Epithelial cell of prostate (primary cell): ENCODE measurements at regions not wholly inside any gene's neighbourhood (a gene's known extent, or its start where the extent isn't known, plus 50 kb on each side); places are given as distances from the start of the nearest gene placed in this dataset.
"Not testable (repeated sequence)": the region's sequence is repeated elsewhere in the genome, so short reads cannot be mapped to it uniquely, and the experiment has no call there.

Experiments used
- DNase-seq: peaks from one replicate; pipeline ENCODE4 v3.0.0-alpha.2; 2011; ENCODE audit warnings: low read depth, low spot score
- H3K27ac ChIP-seq: fragments of 450-650 bp; 2 replicates; pipeline ENCODE4 v1.5.1; 2017; ENCODE audit warnings: mild to moderate bottlenecking

DNA sequence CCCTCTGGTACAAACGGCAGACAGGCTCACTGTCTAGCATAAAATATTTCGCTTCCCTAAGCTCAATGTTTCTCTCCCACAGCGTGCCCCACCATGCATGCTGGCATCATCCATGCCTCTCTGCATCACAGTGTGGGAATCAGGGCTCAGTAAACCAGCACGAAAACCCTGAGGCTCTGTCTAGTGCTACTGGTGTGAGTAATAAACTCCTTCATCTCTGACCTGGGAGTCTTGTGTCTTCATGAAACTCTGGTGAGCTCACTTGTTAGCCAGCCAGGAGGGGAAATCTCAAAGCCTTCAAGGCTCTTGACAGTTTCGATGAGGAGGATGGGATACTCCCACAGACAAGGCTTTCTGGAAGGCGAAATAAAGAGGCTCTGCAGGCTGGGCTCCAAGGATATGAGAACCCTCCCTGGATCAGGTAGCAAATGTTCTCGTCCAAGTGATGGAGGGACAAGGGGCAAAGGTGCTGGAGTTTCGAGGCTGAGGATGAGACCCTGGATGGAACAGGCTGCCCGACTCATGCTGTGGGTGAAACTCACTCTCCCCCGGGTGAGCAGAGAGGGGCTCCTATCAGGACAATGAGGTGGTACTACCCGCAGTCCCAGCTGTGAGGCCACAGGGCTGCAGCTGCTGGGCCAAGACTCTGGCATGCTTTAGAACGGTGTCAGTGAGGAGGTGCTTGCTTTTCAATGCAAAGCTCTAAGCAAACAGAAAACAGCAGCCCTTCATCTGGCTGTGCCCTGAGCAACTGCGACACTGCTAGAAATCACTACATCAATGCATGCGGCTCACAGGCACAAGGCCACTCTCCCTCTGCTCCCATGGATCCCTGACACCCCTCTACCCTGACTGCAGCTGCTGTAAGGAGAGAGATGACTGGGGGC is 69.3 kb downstream of the SHANK2 start:
- H3K27ac ChIP-seq: no peak overlapping the region
- DNase-seq: no peak

DNA sequence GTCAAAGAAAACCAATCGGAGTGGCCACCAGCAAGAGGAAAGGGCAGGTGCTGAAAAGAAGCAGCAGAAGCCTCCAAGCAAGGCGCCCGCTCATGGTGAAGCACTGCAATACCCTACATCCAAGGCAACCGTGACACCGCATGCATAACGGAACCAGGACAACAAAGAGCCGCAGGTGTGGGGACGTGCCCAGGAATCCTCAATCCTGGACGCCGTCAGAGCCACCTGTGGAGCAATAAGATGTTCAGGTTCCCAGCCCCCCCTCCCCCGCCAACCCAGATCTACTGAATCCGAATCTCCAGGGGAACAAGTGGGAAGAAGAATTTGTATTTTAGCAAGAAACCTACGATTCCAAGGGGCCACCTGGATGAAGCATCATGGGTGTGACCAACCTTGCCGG is 70.8 kb downstream of the SHANK2 start:
- no peak for DNase-seq
- H3K27ac ChIP-seq: no peak overlapping the region

DNA sequence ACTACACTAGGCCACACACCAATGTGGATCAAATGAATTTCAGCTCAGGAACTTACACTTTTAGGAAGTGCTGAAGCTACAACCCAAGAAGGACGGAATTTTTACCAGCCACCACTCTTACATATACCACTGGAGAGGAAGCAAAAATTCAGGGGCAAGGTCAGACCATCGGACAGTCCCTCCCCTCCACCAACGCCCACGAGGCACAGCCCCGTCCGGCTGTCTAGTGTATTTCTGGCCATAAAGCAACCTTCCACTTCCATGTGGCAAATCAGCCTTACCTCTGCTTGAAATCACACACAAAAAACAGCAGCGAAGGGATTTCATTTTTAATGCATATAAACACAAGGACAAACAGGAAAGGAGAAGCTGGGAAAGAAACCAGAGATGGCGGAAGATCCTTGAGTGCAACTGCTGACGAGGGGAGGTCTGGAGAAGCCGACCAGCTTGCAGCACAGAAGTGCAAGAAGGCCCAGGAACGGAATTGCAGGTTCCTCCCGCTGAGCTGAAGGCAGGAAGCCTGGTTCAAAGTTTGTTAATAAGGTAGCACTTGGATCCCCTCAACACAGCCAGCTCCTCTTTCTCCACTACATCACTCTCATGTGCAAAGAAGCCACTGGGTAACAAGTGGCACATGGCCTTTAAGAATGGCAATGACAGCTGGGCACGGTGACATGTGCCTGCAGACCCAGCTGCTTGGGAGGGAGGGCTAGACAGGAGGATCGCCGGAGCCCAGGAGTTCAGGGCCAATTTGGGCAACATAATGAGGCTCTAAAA is 71.5 kb downstream of the SHANK2 start:
- DNase-seq: no peak
- H3K27ac ChIP-seq: no peak overlapping the region

DNA sequence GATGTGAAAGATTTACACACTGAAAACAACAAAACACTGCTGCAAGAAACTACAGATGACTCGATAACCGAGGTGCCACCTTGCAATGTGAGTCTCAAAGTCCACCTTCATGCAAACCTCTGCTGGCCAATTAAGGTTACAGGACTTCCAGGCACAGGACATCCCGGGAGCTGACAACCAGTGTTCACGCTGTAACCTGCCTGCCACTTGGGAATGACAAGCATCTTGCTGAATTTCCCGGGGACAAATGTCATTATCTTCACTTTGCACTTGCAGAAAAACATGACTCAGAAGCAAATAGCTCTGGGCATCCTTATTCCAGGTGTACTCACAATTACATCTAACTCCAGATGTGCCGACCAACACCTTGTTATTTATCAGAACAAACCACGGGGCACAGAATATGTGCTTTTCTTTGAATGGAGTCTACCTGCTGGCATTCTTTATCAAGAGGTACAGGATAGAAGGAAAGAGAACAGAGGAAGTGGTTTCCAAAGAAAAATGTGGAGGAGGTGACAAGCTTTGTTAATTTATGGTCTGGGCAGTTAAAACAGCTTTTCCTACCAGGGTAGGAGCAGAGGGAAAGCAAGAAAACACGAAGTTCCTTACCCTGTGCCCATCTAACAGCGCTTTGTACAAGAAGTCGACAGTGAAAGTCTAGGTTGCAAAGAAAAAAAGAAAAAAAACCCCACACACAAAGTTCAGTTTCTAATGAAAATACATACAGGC is 72.3 kb downstream of the SHANK2 start:
- no peak overlapping the region for H3K27ac ChIP-seq
- DNase-seq: no peak

DNA sequence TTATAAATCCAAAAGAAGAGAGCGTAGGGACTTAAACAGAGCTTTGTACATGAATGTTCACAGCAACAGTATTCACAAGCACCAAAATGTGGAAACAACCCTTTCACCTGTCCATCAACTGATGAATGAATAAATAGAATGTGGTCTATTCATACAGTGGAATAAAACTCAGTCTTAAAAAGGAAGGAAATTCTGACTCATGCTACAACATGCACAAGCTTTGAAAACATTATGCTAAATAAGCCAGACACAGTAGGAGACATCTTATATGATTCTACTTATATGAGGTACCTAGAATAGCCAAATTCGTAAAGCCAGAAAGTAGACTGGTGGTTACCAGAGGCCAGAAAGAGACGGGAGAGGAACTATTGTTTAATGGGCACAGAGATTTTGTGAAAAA is 74.3 kb downstream of the SHANK2 start:
- DNase-seq: no peak
- no peak overlapping the region for H3K27ac ChIP-seq

DNA sequence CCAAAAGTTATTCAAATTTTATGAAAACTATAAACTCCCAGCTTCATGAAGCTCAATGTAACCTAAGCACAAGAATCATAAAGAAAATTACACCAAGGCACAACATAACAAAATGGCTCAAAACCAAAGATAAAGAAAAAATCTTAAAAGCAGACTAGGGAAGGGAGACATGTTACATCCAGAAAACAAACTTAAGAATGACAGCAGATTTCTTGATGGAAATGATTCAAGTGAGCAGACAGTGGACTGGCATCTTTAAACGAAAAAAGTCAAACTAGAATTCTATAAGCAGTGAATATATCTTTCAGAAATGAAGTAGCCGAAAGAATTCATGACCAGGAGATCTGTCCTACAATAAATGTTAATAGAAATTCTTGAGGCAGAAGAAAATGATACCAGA is 75.6 kb downstream of the SHANK2 start:
- no peak overlapping the region for H3K27ac ChIP-seq
- DNase-seq: no peak

DNA sequence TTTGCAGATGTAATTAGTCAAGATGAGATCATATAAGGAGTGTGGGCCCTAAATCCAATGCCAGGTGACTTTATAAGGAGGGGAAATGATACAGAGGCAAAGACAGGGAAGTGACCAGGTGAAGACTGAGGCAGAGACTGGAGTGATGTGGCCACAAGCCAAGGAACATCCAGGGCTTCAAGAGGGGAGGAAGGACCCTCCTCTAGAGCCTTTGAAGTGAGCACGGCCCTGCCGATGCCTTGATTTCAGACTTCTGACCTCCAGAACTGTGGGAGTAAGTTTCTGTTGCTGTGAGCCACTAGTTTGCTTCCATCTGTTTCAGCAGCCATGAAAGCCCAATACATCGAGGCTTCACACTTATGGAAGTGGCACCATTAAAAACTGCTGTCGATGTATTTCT is 78.7 kb downstream of the SHANK2 start:
- H3K27ac ChIP-seq: no peak overlapping the region
- no peak for DNase-seq

DNA sequence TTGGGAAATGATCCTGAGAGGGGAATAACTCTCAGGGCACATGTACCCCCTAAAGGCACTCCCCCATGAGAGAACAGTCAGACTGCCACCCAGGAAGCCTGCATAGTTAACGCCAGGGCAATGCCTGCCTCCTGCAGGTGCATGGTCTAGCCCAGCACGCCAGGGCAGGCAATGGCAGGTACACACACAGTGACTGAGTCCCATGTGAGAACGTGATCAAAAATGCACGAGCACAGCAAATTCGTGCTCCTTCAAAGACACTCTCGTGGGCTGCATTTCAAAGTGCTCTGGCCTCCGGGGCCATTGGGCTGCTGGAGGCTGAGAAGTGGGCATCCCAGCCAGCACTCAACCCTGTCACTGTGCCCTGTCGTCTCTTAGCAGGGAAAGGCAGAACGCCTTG is 79.7 kb downstream of the SHANK2 start:
- DNase-seq: no peak
- H3K27ac ChIP-seq: no peak overlapping the region

DNA sequence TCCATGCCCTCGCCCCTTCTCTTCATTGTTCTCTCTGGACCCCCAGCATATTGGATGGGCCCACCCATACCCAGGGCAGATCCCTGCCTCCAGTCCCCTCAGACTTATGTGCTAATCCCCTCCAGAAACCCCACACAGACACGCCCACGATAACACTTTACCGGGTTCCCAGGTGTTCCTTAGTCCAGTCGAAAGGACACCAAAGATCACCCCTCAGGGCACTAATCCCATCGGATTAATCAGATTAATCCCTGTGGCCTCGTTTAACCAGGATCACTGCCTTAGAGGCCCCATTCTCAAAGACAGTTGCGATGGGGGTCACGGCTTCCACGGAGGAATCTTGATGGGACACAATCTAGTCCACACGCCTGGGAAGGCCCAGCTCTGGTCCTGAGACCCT is 80.8 kb downstream of the SHANK2 start:
- no peak for DNase-seq
- H3K27ac ChIP-seq: no peak overlapping the region

DNA sequence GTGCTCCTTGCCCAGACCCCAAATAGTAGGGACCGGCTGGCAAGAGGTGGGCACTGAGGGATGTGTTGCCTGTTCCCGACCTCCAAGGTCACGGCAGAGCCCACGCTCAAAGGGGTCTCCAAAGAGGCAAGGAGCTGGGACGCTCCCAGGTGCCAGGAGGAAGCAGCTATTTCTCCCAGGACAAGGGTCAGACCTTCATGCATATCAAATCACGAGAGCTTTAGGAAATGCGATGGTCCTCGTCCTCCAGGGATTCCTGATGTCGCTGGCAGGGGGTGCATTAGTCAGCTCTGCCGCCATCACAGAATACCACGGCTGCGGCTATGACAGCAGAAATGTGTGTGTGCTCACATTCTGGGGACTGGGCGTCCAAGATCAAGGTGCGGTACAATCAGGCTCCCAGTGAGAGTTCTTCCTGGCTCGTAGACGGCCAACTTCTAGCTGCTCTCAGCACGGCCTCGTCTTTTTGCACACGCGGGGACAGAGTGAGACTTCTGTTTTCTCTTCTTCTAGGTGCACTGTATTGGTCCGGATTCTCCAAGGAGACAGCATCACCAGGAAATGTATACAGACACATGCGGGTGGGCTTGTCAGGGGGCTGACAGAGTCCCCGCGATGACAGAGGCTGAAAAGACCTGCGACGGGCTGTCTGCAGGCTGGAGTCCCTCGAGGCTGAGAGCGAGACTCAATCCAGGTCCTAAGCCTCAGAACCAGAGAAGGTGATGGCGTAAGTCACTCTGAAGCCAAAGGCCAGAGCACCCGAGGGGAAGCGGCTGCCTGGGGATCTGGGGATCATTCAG is 81.6 kb downstream of the SHANK2 start:
- no peak overlapping the region for H3K27ac ChIP-seq
- DNase-seq: no peak

DNA sequence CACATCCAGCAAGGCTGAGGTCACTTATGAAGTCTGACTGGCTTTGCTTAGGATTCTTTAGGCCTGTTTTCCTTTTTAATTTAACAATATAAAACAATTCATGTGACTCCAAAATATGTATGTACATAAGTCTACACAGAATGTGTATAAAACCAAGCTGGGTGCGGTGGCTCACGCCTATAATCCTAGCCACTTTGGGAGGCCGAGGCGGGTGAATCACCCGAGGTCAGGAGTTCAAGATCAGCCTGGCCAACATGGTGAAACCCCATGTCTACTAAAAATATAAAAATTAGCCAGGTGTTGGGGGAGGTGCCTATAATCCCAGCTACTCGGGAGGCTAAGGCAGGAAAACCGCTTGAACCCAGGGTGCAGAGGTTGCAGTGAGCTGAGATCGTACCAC is 83.1 kb downstream of the SHANK2 start:
- H3K27ac ChIP-seq: no peak overlapping the region
- DNase-seq: no peak

DNA sequence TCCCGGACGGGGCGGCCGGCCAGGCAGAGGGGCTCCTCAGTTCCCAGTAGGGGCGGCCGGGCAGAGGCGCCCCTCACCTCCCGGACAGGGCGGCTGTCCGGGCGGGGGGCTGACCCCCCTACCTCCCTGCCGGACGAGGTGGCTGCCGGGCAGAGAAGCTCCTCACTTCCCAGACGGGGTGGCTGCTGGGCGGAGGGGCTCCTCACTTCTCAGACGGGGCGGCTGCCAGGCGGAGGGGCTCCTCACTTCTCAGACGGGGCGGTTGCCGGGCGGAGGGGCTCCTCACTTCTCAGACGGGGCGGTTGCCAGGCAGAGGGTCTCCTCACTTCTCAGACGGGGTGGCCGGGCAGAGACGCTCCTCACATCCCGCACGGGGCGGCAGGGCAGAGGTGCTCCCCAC is 84.6 kb downstream of the SHANK2 start:
- not testable (repeated sequence) for DNase-seq, H3K27ac ChIP-seq

DNA sequence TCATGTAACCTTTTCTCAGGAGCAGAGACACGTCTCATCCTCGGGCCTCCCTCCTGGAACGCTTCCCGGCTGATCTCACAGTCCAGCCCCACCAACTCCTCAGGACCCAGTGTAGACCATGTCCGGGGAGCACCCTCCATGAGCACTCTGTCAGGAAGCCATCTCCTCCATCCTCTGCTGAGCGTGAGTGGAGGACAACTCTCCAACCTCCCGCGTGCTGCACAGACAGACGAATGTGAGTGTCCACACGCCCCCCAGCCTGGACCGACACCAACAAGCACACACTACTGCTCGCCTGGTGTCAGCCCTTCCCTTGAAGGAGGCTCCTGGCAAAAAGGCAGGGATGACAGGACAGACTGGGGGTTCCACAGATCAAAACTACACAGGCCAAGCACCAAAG is 86.6 kb downstream of the SHANK2 start:
- DNase-seq: no peak
- no peak overlapping the region for H3K27ac ChIP-seq

DNA sequence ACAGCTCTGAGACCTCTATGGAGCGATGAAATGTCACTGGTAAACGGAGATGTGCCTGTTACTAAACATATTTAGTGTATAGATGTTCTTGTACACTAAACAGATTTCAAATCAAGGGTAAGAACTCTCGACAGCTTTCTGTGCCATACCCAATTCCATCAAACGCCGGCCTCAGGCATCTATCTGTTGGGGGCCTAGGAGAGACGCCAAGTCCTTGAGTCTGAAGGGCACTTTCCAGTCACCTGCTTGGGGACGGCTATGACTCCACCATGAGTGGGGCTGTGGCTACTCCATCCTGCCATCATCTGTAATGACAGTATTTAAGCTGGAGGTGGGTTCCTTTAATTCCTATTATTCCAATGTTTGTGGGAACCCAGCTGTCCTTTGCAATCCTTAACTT is 87.8 kb downstream of the SHANK2 start:
- no peak for DNase-seq
- no peak overlapping the region for H3K27ac ChIP-seq

DNA sequence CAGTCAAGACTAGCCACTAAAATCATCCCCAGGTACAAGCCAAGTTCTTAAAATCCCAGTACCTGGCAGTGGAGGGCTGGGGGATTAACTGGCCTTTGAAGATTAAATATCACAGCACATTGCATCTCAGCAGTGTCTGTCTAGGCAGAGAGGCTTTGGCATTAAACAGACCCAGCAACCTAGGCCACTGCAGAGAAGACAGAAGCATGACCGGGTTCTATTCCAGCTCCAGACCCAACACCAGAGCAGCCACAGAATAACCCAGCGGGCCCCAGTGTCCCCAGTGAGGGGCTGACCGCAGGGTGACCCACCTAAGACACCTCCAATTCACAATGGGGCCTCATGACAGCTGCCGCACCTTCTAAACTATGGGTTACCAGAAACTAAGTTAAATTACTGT is 88.2 kb downstream of the SHANK2 start:
- no peak overlapping the region for H3K27ac ChIP-seq
- no peak for DNase-seq

DNA sequence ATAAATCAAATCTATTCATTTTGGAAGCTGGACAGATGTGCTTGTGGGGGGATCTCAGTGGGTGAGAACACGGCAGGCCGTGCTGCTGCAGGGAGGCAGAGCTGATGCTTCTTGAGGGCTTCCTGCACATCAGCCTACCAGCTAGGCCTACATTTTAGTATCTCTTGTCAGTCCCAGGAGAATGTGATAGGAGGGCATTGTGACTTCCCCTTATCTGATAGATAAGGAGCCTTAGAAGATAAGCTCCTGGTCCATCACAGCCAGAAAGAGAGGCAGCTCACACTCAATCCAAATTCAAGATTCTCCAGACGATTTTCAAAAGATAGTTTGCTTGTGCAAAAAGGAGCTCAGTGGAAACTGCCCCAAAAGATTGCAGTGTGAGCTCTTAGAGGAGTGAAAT is 89.0 kb downstream of the SHANK2 start:
- DNase-seq: no peak
- no peak overlapping the region for H3K27ac ChIP-seq

DNA sequence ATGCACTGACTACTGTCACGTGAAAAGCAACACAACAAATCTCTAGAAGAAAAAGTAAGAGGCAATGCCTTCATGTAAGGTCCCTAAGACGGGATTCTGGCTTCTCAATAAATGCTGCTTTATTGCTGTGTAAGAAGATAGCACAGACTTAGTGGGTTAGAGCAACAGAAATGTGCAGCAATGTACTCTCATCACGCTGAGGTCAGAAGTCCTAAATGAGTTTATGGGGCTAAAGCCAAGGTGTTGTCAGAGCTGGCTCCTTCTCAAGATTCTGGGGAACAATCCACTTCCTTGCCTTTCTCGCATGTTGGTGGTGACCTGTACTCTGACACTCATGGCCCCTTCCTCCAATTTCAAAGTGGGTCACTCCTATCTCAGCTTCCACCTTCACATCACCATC is 93.4 kb downstream of the SHANK2 start:
- no peak for DNase-seq
- no peak overlapping the region for H3K27ac ChIP-seq

DNA sequence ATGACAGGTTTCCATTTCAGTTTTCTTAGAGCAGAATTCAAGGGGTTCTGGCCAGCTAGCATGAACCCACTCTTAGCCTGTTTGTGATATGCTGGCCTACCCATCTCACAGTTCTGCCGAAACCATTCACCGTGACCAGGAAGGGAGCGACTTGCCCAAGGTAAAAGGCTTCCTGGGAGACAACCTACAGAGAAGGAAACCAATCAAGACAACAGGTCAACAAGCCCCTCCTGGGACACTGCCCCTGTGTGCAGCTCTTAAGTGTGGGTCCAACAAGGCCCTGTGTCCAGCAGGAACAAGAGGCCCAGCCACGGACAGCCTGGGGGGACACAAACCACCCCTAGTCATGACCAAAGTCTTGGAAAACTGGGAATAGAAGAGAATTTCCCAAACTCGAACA is 94.7 kb downstream of the SHANK2 start:
- not testable (repeated sequence) for H3K27ac ChIP-seq, DNase-seq

DNA sequence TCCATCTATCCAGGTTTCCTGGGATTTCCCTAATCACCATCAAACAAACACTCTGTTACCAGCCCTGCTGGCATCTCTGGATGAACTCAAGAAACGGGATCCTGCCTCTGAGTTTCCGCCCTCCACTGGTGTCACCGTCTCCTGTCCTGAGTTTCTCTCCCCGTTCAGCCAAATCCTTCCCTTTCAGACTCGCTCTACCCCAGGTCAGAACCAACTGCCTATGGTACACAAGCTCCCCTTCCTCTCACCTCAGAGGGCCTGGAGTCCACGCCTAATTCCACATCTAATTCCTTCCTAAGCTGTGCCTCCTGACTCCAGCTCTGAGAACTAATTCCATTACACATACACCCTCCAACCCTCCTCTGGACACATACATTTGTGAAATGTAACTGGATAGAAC is 96.1 kb downstream of the SHANK2 start:
- no peak for DNase-seq
- H3K27ac ChIP-seq: no peak overlapping the region

DNA sequence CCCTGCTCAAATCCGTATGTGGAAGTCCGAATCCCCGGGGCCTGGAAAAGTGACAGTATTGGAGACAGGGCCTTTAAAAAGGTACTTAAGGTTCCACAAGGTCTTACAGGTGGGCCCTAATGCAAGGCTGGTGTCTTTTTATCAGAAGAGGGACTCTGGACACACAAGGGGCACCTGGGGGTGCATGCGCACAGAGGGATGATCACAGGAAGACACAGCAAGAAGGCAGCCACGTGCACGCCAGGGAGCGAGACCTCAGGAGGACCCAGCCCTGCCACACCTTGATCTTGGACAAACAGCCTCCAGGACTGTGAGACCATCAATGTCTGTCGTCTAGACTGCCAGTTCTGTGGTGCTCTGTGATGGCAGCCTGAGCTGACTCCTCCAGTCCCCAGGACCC is 96.5 kb downstream of the SHANK2 start:
- no peak for DNase-seq
- H3K27ac ChIP-seq: no peak overlapping the region
